ENCODE measurements at regions not wholly inside any gene's neighbourhood (a gene's known extent, or its start where the extent isn't known, plus 50 kb on each side); places are given as distances from the start of the nearest gene placed in this dataset.

- TF ChIP-seq HOXB13 (CRISPR knock-in tag; IDR thresholded peaks at IDR 0.05; ENCODE audit: low read depth) (no peak), CTCF (IDR thresholded peaks at IDR 0.05) (no peak), RFX5 (IDR thresholded peaks at IDR 0.05) (no peak), JUN (IDR thresholded peaks at IDR 0.05) (no peak), CHD4 (IDR thresholded peaks at IDR 0.05; ENCODE audit: borderline replicate concordance) (no peak), EP300 (IDR thresholded peaks at IDR 0.05) (no peak), POLR2A (IDR thresholded peaks at IDR 0.05; ENCODE audit: low read length) (no peak), CEBPB (IDR thresholded peaks at IDR 0.05) (no peak), POLR2AphosphoS2 (conservative IDR thresholded peaks at IDR 0.05; ENCODE audit: low read length) (no peak), PBX3 (IDR thresholded peaks at IDR 0.05) (no peak), BHLHE40 (IDR thresholded peaks at IDR 0.05; ENCODE audit: low read depth, low read length) (no peak), KDM1A (IDR thresholded peaks at IDR 0.05; ENCODE audit: low read depth) (no peak), MYC (IDR thresholded peaks at IDR 0.05; ENCODE audit: borderline replicate concordance, low read length) (no peak)
These were observed 174.4 kb downstream of the NUFIP1 start for GRCh38 chr13:44814836-44815235.
